GM13977 (cell line): ENCODE measurements at regions not wholly inside any gene's neighbourhood (a gene's known extent, or its start where the extent isn't known, plus 50 kb on each side); places are given as distances from the start of the nearest gene placed in this dataset.

ENCODE experiments used
- DNase-seq: peaks from one replicate; pipeline ENCODE4 v3.0.0; 2012; ENCODE audit warnings: low spot score
- CTCF ChIP-seq: IDR thresholded peaks from 2 replicates; pipeline ENCODE4 v1.5.1; 2012; ENCODE audit warnings: mild to moderate bottlenecking, control low read depth; ENCODE audit not compliant: insufficient read depth; ENCODE audit errors: extremely low read depth, missing control alignments
- in situ Hi-C: fragments of 300-500 bp; cut with MboI; formaldehyde crosslinking; loops from one replicate; pipeline ENCODE4 v1.12.0; 2022; ENCODE audit warnings: low sequenced_read_pairs, low pct_unique_long_range_greater_than_20kb, mixed read lengths, inconsistent platforms; ENCODE audit not compliant: unreplicated experiment

DNA sequence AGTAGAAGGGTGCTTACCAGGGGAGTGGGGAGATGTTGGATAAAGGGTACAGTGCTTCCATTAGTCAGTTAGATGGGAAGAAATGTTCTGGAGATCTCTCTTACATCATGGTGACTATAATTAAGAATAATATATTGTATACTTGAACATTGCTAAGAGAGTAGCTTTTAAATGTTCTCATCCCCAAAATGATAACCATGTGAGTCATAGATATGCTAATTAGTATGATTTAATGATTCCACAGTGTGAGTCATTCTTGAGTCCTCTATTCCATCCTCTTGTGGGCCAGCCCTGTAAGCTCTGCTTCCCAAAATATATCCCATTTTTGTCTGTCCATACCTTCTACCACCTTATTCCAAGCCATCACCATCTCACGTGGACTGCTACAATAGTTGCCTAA lies 80.6 kb upstream of the CDH11 start:
- TF ChIP-seq CTCF, result no peak
- DNase-seq, result no peak
- in situ Hi-C loops, result no loop called here

- no peak for DNase-seq
- in situ Hi-C loops, result no loop called here
- no peak for TF ChIP-seq CTCF
These were observed 79.6 kb upstream of the CDH11 start for GRCh38 chr16:65201511-65201910.

GRCh38 chr16:65200857-65201256 lies 79.0 kb upstream of the CDH11 start:
- DNase-seq, result no peak
- TF ChIP-seq CTCF, result no peak
- in situ Hi-C loops, result no loop called here

GRCh38 chr16:65200156-65200773 lies 78.4 kb upstream of the CDH11 start:
- no peak for DNase-seq
- in situ Hi-C loops, result no loop called here
- TF ChIP-seq CTCF, result no peak

- no peak for TF ChIP-seq CTCF
- in situ Hi-C loops, result no loop called here
- DNase-seq, result no peak
These were observed 74.7 kb upstream of the CDH11 start for GRCh38 chr16:65196420-65197075.

DNA sequence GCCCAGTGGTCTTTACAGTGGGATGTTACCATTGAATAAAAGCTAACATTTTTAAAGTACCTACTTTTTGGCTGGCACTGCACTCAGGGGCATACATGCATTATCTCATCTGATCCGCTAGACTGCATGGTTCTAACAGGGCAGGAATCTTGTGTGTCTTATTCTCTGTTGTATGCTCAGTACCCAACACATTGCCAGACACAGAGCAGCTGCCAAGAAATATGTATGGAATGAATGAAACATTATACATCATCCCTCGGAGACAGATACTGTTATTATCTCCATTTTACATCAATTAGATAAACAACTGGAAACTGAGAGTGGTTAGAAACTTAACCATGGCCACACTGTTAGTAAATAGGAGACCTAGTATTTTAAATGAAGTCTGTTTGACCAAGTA lies 74.1 kb upstream of the CDH11 start:
- in situ Hi-C loops, result no loop called here
- no peak for DNase-seq
- no peak for TF ChIP-seq CTCF
